ENCODE measurements at regions not wholly inside any gene's neighbourhood (a gene's known extent, or its start where the extent isn't known, plus 50 kb on each side); places are given as distances from the start of the nearest gene placed in this dataset.
"Not testable (repeated sequence)": the region's sequence is repeated elsewhere in the genome, so short reads cannot be mapped to it uniquely, and the experiment has no call there.

DNA sequence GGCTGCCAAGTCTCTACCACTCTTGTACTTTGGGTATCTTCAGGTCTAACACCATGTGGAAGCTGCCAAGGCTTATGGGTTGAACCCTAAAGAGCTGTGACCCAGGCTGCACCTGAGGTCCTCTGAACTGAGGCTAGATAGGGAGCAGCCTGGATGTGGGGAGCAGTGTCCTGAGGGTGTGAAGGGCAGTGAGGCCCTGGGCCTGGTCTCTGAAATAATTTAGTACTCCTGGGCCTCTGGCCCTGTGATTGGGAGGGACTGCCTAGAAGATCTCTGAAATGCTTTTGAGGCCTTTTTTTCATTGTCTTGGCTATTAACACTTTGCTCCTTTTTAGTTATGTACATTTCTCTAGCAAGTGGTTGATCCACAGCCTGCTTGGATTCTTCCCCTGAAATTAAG, 847.2 kb upstream of the B3GALT2 start:
- Histone ChIP-seq H3K9ac (ENCODE audit: low read length) (no peak overlapping the region), H3K9me3 (ENCODE audit: low read length) (peaks cover 2% of the 10 kb centered on the region; the same call in 1 of the 2 replicates), H4K20me1 (ENCODE audit: insufficient read depth, low read depth, low read length) (no peaks in the 10 kb centered on the region), H3K27ac (ENCODE audit: low read length) (no peak overlapping the region), H3K4me1 (ENCODE audit: low read length) (no peaks in the 10 kb centered on the region), H3K79me2 (ENCODE audit: low read length) (no peaks in the 10 kb centered on the region), H3K27me3 (ENCODE audit: low read length) (no peaks in the 10 kb centered on the region), H3K4me3 (ENCODE audit: low read length) (no peak overlapping the region), H3K9me2 (replicated peaks; ENCODE audit: insufficient read depth, low read length) (no peaks in the 10 kb centered on the region), H2AFZ (ENCODE audit: low read length) (no peak overlapping the region), H3K36me3 (ENCODE audit: insufficient read depth, low read length) (no peaks in the 10 kb centered on the region), H3K4me2 (ENCODE audit: low read depth, low read length, poor library complexity, severe bottlenecking) (no peak overlapping the region)
- DNase-seq = no peak

DNA sequence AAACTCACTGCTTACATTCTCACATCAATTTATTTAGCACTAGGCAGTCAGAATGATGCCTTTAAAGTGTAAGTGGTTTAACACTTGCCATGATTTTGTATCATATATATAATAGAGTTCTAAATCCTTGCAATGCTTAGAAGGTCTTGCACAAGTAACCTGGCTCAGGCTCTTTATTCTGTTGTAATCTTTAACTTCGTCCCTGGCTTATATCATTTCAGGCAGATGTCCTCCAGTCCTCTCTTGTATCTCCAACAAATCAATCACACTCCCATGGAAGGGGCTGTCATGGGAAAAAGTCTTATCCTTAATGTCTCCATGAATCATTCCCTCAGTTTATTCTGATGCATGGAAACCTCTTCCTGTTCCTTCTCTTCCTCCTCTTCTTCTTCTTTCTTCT, 841.6 kb upstream of the B3GALT2 start:
- H3K27ac ChIP-seq (ENCODE audit: low read length) = no peak overlapping the region
- H4K20me1 ChIP-seq (ENCODE audit: insufficient read depth, low read depth, low read length) = no peaks in the 10 kb centered on the region
- no peak overlapping the region for H3K9ac ChIP-seq (ENCODE audit: low read length)
- no peaks in the 10 kb centered on the region for H3K27me3 ChIP-seq (ENCODE audit: low read length)
- H3K9me3 ChIP-seq (ENCODE audit: low read length) = no peaks in the 10 kb centered on the region; the same call in 1 of the 2 replicates
- H3K4me1 ChIP-seq (ENCODE audit: low read length) = no peaks in the 10 kb centered on the region
- H3K36me3 ChIP-seq (ENCODE audit: insufficient read depth, low read length) = no peaks in the 10 kb centered on the region
- H3K9me2 ChIP-seq (replicated peaks; ENCODE audit: insufficient read depth, low read length) = no peaks in the 10 kb centered on the region
- no peak overlapping the region for H2AFZ ChIP-seq (ENCODE audit: low read length)
- H3K79me2 ChIP-seq (ENCODE audit: low read length) = no peaks in the 10 kb centered on the region
- no peak overlapping the region for H3K4me3 ChIP-seq (ENCODE audit: low read length)
- no peak for DNase-seq
- no peak overlapping the region for H3K4me2 ChIP-seq (ENCODE audit: low read depth, low read length, poor library complexity, severe bottlenecking)

DNA sequence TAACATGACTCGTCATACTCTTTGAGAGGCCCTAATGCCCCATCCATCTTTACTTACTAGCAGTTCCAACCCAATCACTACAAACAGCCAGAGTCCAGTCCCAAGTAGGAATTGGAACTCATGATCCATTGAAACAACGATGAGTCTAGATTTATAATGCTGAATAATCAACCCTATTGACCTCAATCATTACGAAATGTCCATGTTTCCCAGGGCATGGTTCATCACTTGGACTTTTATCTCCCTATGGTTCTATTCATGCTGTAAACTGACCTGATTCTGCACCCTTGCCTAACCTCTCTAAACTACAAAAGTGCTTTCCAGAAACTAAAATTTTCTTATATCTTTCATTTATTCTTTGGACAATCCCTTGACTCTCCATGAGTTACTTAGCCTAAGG, 840.0 kb upstream of the B3GALT2 start:
- Histone ChIP-seq H4K20me1 (ENCODE audit: insufficient read depth, low read depth, low read length) (no peaks in the 10 kb centered on the region), H3K36me3 (ENCODE audit: insufficient read depth, low read length) (no peaks in the 10 kb centered on the region), H2AFZ (ENCODE audit: low read length) (no peak overlapping the region), H3K9me3 (ENCODE audit: low read length) (no peaks in the 10 kb centered on the region), H3K79me2 (ENCODE audit: low read length) (no peaks in the 10 kb centered on the region), H3K9me2 (replicated peaks; ENCODE audit: insufficient read depth, low read length) (no peaks in the 10 kb centered on the region), H3K27me3 (ENCODE audit: low read length) (no peaks in the 10 kb centered on the region), H3K4me1 (ENCODE audit: low read length) (no peaks in the 10 kb centered on the region), H3K4me3 (ENCODE audit: low read length) (no peak overlapping the region), H3K9ac (ENCODE audit: low read length) (no peak overlapping the region), H3K27ac (ENCODE audit: low read length) (no peak overlapping the region), H3K4me2 (ENCODE audit: low read depth, low read length, poor library complexity, severe bottlenecking) (no peak overlapping the region)
- no peak for DNase-seq

DNA sequence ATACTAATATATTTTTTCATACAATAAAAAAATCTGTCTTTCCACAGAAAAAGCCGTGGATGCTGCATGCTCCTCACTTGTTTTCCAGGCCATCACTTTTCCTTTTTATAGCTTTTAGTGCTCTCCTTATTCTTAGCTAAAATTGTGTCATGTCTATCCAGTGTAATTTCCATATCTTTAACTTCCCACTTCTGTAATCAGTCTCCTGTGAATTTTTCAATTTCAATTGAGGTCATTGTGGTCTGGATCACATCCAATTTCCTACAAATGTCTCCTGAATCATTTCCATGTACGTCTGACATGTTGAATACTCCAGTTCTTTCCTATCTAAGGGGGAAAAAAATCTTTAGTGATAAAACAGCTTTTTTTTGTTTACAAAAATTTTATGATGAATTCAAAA, 838.2 kb upstream of the B3GALT2 start:
- H3K9ac ChIP-seq (ENCODE audit: low read length) = no peak overlapping the region
- no peaks in the 10 kb centered on the region for H3K79me2 ChIP-seq (ENCODE audit: low read length)
- DNase-seq = no peak
- no peak overlapping the region for H3K27ac ChIP-seq (ENCODE audit: low read length)
- no peak overlapping the region for H2AFZ ChIP-seq (ENCODE audit: low read length)
- no peaks in the 10 kb centered on the region for H4K20me1 ChIP-seq (ENCODE audit: insufficient read depth, low read depth, low read length)
- no peaks in the 10 kb centered on the region for H3K36me3 ChIP-seq (ENCODE audit: insufficient read depth, low read length)
- H3K4me3 ChIP-seq (ENCODE audit: low read length) = no peak overlapping the region
- H3K27me3 ChIP-seq (ENCODE audit: low read length) = no peaks in the 10 kb centered on the region
- H3K4me1 ChIP-seq (ENCODE audit: low read length) = no peaks in the 10 kb centered on the region
- H3K4me2 ChIP-seq (ENCODE audit: low read depth, low read length, poor library complexity, severe bottlenecking) = no peak overlapping the region
- no peaks in the 10 kb centered on the region for H3K9me2 ChIP-seq (replicated peaks; ENCODE audit: insufficient read depth, low read length)
- H3K9me3 ChIP-seq (ENCODE audit: low read length) = no peaks in the 10 kb centered on the region

DNA sequence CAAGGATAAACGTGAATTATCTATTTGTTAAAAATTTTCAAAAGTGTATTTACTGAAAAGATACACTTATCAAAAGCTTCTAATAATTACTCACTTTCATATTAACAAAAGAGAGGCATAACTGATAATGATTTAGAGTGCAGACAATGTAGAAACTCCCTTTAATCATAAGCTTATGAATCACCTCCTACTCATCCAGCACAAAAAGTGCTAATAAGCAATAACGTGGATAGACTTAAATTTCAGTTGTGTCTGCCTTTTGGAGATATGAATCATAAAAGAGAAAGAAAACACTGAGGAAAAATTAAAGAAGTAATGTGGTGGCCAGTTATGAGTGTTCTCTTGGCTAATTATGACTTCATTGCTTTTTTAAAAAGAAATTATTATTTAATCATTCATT, 827.6 kb upstream of the B3GALT2 start:
- no peaks in the 10 kb centered on the region for H4K20me1 ChIP-seq (ENCODE audit: insufficient read depth, low read depth, low read length)
- no peaks in the 10 kb centered on the region for H3K4me1 ChIP-seq (ENCODE audit: low read length)
- no peaks in the 10 kb centered on the region for H3K9me2 ChIP-seq (replicated peaks; ENCODE audit: insufficient read depth, low read length)
- no peak overlapping the region for H3K4me3 ChIP-seq (ENCODE audit: low read length)
- H3K9me3 ChIP-seq (ENCODE audit: low read length) = no peaks in the 10 kb centered on the region
- no peaks in the 10 kb centered on the region for H3K79me2 ChIP-seq (ENCODE audit: low read length)
- DNase-seq = no peak
- no peak overlapping the region for H3K4me2 ChIP-seq (ENCODE audit: low read depth, low read length, poor library complexity, severe bottlenecking)
- no peaks in the 10 kb centered on the region for H3K36me3 ChIP-seq (ENCODE audit: insufficient read depth, low read length)
- no peak overlapping the region for H3K9ac ChIP-seq (ENCODE audit: low read length)
- H3K27me3 ChIP-seq (ENCODE audit: low read length) = no peaks in the 10 kb centered on the region
- H2AFZ ChIP-seq (ENCODE audit: low read length) = no peak overlapping the region
- no peak overlapping the region for H3K27ac ChIP-seq (ENCODE audit: low read length)

DNA sequence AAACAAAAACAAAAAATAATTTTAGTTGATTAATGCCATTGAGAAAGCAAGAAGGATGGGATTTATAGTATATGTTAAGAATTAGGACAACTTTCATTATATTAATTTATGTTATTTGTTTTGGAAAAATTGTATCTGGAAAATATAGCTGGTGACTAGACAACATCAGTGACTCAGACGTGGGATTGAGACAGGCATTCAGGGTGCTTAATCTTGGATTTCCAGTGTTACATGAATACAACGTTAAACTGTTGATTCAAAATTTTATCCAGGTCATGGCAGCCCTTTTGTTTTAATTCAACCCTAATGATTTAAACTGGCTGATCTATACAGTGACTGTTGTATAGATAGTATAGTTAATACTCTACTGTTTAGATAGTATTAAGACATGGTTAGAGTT, 827.1 kb upstream of the B3GALT2 start:
- H2AFZ ChIP-seq (ENCODE audit: low read length) = no peak overlapping the region
- no peaks in the 10 kb centered on the region for H3K79me2 ChIP-seq (ENCODE audit: low read length)
- H3K4me3 ChIP-seq (ENCODE audit: low read length) = no peak overlapping the region
- no peak overlapping the region for H3K9ac ChIP-seq (ENCODE audit: low read length)
- H3K9me2 ChIP-seq (replicated peaks; ENCODE audit: insufficient read depth, low read length) = no peaks in the 10 kb centered on the region
- no peaks in the 10 kb centered on the region for H3K27me3 ChIP-seq (ENCODE audit: low read length)
- H3K27ac ChIP-seq (ENCODE audit: low read length) = no peak overlapping the region
- H3K36me3 ChIP-seq (ENCODE audit: insufficient read depth, low read length) = no peaks in the 10 kb centered on the region
- H3K4me2 ChIP-seq (ENCODE audit: low read depth, low read length, poor library complexity, severe bottlenecking) = no peak overlapping the region
- no peak for DNase-seq
- H4K20me1 ChIP-seq (ENCODE audit: insufficient read depth, low read depth, low read length) = no peaks in the 10 kb centered on the region
- no peaks in the 10 kb centered on the region for H3K4me1 ChIP-seq (ENCODE audit: low read length)
- H3K9me3 ChIP-seq (ENCODE audit: low read length) = no peaks in the 10 kb centered on the region

DNA sequence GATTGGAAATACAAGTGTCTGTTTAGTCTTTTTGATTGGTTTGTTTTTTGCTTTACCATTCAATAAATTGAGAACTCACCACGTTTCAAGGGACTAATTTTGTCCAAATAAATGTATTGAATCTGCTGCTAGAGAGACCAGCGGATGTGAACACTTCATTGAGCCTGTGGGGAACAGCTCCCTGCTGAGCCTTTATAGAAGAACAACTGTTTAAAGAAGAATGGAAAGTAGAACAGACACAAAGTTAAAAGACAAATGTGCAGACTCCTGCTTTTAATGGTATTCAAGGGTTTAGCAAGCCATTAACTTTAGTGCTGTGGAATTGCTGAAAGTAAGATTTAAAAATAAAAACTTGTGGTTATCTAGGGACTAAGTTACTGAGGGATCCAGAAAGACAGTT, 817.7 kb upstream of the B3GALT2 start:
- H2AFZ ChIP-seq (ENCODE audit: low read length) = no peak overlapping the region
- no peaks in the 10 kb centered on the region for H3K79me2 ChIP-seq (ENCODE audit: low read length)
- H3K9me2 ChIP-seq (replicated peaks; ENCODE audit: insufficient read depth, low read length) = peaks cover 8% of the 10 kb centered on the region; the same call in 1 of the 2 replicates
- no peaks in the 10 kb centered on the region for H3K36me3 ChIP-seq (ENCODE audit: insufficient read depth, low read length)
- no peaks in the 10 kb centered on the region for H4K20me1 ChIP-seq (ENCODE audit: insufficient read depth, low read depth, low read length)
- no peak for DNase-seq
- H3K4me2 ChIP-seq (ENCODE audit: low read depth, low read length, poor library complexity, severe bottlenecking) = no peak overlapping the region
- no peaks in the 10 kb centered on the region for H3K4me1 ChIP-seq (ENCODE audit: low read length)
- no peak overlapping the region for H3K9ac ChIP-seq (ENCODE audit: low read length)
- no peak overlapping the region for H3K27ac ChIP-seq (ENCODE audit: low read length)
- no peaks in the 10 kb centered on the region for H3K27me3 ChIP-seq (ENCODE audit: low read length)
- no peak overlapping the region for H3K4me3 ChIP-seq (ENCODE audit: low read length)
- no peaks in the 10 kb centered on the region; the same call in 1 of the 2 replicates for H3K9me3 ChIP-seq (ENCODE audit: low read length)

DNA sequence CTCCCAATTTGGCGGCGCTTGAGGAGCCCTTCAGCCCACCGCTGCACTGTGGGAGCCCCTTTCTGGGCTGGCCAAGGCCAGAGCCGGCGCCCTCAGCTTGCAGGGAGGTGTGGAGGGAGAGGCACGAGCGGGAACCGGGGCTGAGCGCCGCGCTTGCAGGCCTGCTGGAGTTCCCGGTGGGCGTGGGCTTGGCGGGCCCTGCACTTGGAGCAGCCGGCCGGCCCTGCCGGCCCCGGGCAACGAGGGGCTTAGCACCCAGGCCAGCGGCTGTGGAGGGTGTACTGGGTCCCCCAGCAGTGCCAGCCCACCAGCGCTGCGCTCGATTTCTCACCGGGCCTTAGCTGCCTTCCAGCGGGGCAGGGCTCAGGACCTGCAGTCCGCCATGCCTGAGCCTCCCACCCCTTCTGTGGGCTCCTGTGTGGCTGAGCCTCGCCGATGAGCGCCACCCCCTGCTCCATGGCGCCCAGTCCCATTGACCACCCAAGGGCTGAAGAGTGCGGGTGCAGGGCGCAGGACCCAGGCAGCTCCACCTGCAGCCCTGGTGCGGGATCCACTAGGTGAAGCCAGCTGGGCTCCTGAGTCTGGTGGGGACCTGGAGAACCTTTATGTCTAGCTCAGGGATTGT, 815.4 kb upstream of the B3GALT2 start:
- not testable (repeated sequence) for DNase-seq; H4K20me1 ChIP-seq (ENCODE audit: insufficient read depth, low read depth, low read length); H3K9me3 ChIP-seq (ENCODE audit: low read length); H3K9ac ChIP-seq (ENCODE audit: low read length); H3K4me1 ChIP-seq (ENCODE audit: low read length); H3K27ac ChIP-seq (ENCODE audit: low read length); H3K4me3 ChIP-seq (ENCODE audit: low read length); H3K36me3 ChIP-seq (ENCODE audit: insufficient read depth, low read length); H3K9me2 ChIP-seq (replicated peaks; ENCODE audit: insufficient read depth, low read length); H3K4me2 ChIP-seq (ENCODE audit: low read depth, low read length, poor library complexity, severe bottlenecking); H3K79me2 ChIP-seq (ENCODE audit: low read length); H3K27me3 ChIP-seq (ENCODE audit: low read length); H2AFZ ChIP-seq (ENCODE audit: low read length)

DNA sequence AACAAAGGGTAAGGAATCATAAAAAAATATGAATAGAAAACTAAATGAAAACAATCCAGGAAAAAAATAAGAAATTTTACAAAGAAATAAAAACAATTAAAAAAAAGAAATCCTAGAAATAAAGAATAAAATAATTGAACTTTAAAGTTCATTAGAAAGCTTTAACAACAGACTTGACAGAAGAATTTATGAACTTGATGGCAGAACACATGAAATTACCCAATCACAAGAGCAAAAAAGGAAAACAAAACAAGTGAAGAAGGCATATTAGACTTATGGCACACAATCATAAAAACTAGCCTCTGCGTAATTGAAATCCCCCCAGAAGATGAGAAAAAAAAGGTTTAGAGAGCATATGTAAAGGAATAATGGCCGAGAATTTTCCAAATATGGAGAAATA, 802.5 kb upstream of the B3GALT2 start:
- DNase-seq = no peak
- no peaks in the 10 kb centered on the region for H3K36me3 ChIP-seq (ENCODE audit: insufficient read depth, low read length)
- H3K9me3 ChIP-seq (ENCODE audit: low read length) = peaks cover 16% of the 10 kb centered on the region
- no peaks in the 10 kb centered on the region for H3K27me3 ChIP-seq (ENCODE audit: low read length)
- H3K9me2 ChIP-seq (replicated peaks; ENCODE audit: insufficient read depth, low read length) = no peaks in the 10 kb centered on the region
- H3K79me2 ChIP-seq (ENCODE audit: low read length) = no peaks in the 10 kb centered on the region
- no peaks in the 10 kb centered on the region for H3K4me1 ChIP-seq (ENCODE audit: low read length)
- H3K4me2 ChIP-seq (ENCODE audit: low read depth, low read length, poor library complexity, severe bottlenecking) = no peak overlapping the region
- H3K4me3 ChIP-seq (ENCODE audit: low read length) = no peak overlapping the region
- no peak overlapping the region for H3K9ac ChIP-seq (ENCODE audit: low read length)
- H4K20me1 ChIP-seq (ENCODE audit: insufficient read depth, low read depth, low read length) = no peaks in the 10 kb centered on the region
- H3K27ac ChIP-seq (ENCODE audit: low read length) = no peak overlapping the region
- no peak overlapping the region for H2AFZ ChIP-seq (ENCODE audit: low read length)

All from Karpas-422 (cell line).